ENCODE measurements at regions not wholly inside any gene's neighbourhood (a gene's known extent, or its start where the extent isn't known, plus 50 kb on each side); places are given as distances from the start of the nearest gene placed in this dataset.

GRCh38 chr16:79305074-79305473, 295.5 kb downstream of the MAF start:
- Histone ChIP-seq H3K9me3 (ENCODE audit: low read length) (no peaks in the 10 kb centered on the region), H3K36me3 (ENCODE audit: insufficient read depth, low read length) (no peaks in the 10 kb centered on the region), H2AFZ (ENCODE audit: low read length) (no peak overlapping the region), H3K4me3 (ENCODE audit: low read depth, low read length, poor library complexity, severe bottlenecking) (no peak overlapping the region), H4K20me1 (ENCODE audit: insufficient read depth, low read length) (no peaks in the 10 kb centered on the region), H3K27ac (ENCODE audit: low read depth, low read length, poor library complexity, severe bottlenecking) (no peak overlapping the region), H3K4me2 (ENCODE audit: low read length) (no peak overlapping the region), H3K79me2 (ENCODE audit: insufficient read depth, low read depth, low read length) (no peaks in the 10 kb centered on the region), H3K9me2 (ENCODE audit: insufficient read depth, low read length) (no peaks in the 10 kb centered on the region), H3K4me1 (ENCODE audit: insufficient read depth, low read length, poor library complexity, severe bottlenecking) (no peaks in the 10 kb centered on the region)
- intact Hi-C loops (cut with micrococcal nuclease; ENCODE audit: unreplicated experiment): no loop called here
- BruUV-seq (replicated peaks): no TSS peak
- no peak for DNase-seq (ENCODE audit: low spot score)
- ChIA-PET CTCF (ENCODE audit: unreplicated experiment) (no interaction called here), POLR2A (no interaction called here)
- TF ChIP-seq EZH2phosphoT487 (IDR thresholded peaks at IDR 0.05; ENCODE audit: borderline replicate concordance, low read depth, low read length) (no peak), CTCF (conservative IDR thresholded peaks at IDR 0.05; ENCODE audit: low read length) (no peak)

DNA sequence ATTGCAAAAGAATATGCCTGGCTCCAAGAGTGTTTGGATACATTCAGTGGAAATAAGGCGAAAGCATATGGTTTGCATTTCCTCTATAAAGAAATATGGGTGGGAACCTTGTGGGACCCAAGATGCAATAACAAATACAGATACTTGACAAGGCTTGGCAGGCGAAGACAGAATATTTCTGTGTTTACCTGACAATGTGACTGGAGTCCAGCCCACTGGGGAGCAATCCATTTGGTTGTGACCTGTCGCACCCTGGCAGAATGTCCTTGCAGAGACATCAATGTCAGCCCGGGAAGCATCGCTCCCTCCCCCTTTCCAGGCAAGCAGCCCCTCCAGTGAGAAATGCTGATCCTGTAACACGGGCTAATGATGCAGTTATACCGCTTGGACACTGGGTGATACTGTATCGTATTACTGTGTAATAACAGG, 296.6 kb downstream of the MAF start:
- Histone ChIP-seq H3K36me3 (ENCODE audit: insufficient read depth, low read length) (no peaks in the 10 kb centered on the region), H3K79me2 (ENCODE audit: insufficient read depth, low read depth, low read length) (no peaks in the 10 kb centered on the region), H3K4me2 (ENCODE audit: low read length) (no peak overlapping the region), H3K4me1 (ENCODE audit: insufficient read depth, low read length, poor library complexity, severe bottlenecking) (no peaks in the 10 kb centered on the region), H3K4me3 (ENCODE audit: low read depth, low read length, poor library complexity, severe bottlenecking) (no peak overlapping the region), H2AFZ (ENCODE audit: low read length) (no peak overlapping the region), H4K20me1 (ENCODE audit: insufficient read depth, low read length) (no peaks in the 10 kb centered on the region), H3K9me3 (ENCODE audit: low read length) (no peaks in the 10 kb centered on the region), H3K9me2 (ENCODE audit: insufficient read depth, low read length) (no peaks in the 10 kb centered on the region), H3K27ac (ENCODE audit: low read depth, low read length, poor library complexity, severe bottlenecking) (no peak overlapping the region)
- no TSS peak for BruUV-seq (replicated peaks)
- DNase-seq (ENCODE audit: low spot score): no peak
- ChIA-PET POLR2A (no interaction called here), CTCF (ENCODE audit: unreplicated experiment) (no interaction called here)
- intact Hi-C loops (cut with micrococcal nuclease; ENCODE audit: unreplicated experiment): no loop called here
- TF ChIP-seq EZH2phosphoT487 (IDR thresholded peaks at IDR 0.05; ENCODE audit: borderline replicate concordance, low read depth, low read length): no peak
- no peak for TF ChIP-seq CTCF (conservative IDR thresholded peaks at IDR 0.05; ENCODE audit: low read length)

- Histone ChIP-seq H3K4me3 (ENCODE audit: low read depth, low read length, poor library complexity, severe bottlenecking) (no peak overlapping the region), H2AFZ (ENCODE audit: low read length) (no peak overlapping the region), H3K9me3 (ENCODE audit: low read length) (no peaks in the 10 kb centered on the region), H3K27ac (ENCODE audit: low read depth, low read length, poor library complexity, severe bottlenecking) (no peak overlapping the region), H3K4me2 (ENCODE audit: low read length) (no peak overlapping the region), H3K9me2 (ENCODE audit: insufficient read depth, low read length) (no peaks in the 10 kb centered on the region), H3K79me2 (ENCODE audit: insufficient read depth, low read depth, low read length) (no peaks in the 10 kb centered on the region), H3K36me3 (ENCODE audit: insufficient read depth, low read length) (no peaks in the 10 kb centered on the region), H4K20me1 (ENCODE audit: insufficient read depth, low read length) (no peaks in the 10 kb centered on the region), H3K4me1 (ENCODE audit: insufficient read depth, low read length, poor library complexity, severe bottlenecking) (no peaks in the 10 kb centered on the region)
- ChIA-PET CTCF (ENCODE audit: unreplicated experiment) (no interaction called here), POLR2A (no interaction called here)
- DNase-seq (ENCODE audit: low spot score): no peak
- TF ChIP-seq CTCF (conservative IDR thresholded peaks at IDR 0.05; ENCODE audit: low read length): no peak
- TF ChIP-seq EZH2phosphoT487 (IDR thresholded peaks at IDR 0.05; ENCODE audit: borderline replicate concordance, low read depth, low read length): no peak
- intact Hi-C loops (cut with micrococcal nuclease; ENCODE audit: unreplicated experiment): no loop called here
- no TSS peak for BruUV-seq (replicated peaks)
These were observed 297.3 kb downstream of the MAF start for GRCh38 chr16:79303206-79303605.
